ENCODE measurements at regions not wholly inside any gene's neighbourhood (a gene's known extent, or its start where the extent isn't known, plus 50 kb on each side); places are given as distances from the start of the nearest gene placed in this dataset.

- H3K4me1 ChIP-seq (ENCODE audit: low read length): peaks cover 98% of the 10 kb centered on the region
- H3K27me3 ChIP-seq (ENCODE audit: low read depth, low read length): no peaks in the 10 kb centered on the region
- H3K36me3 ChIP-seq (replicated peaks; ENCODE audit: low read depth, low read length): peaks cover 9% of the 10 kb centered on the region
- peaks cover 3% of the 10 kb centered on the region; the same call in 1 of the 2 replicates for H3K9me3 ChIP-seq (ENCODE audit: insufficient read depth, low read length)
- H4K20me1 ChIP-seq (ENCODE audit: insufficient read depth, low read length): no peaks in the 10 kb centered on the region
- peak overlapping the region; percentile 98 for H3K9ac ChIP-seq (ENCODE audit: low read length)
- H3K79me2 ChIP-seq (ENCODE audit: low read length): peaks cover 10% of the 10 kb centered on the region
- TF ChIP-seq CTCF (IDR thresholded peaks at IDR 0.05; ENCODE audit: low read depth, low read length) (no peak), EZH2phosphoT487 (IDR thresholded peaks at IDR 0.05; ENCODE audit: low read depth) (no peak)
- H3K4me3 ChIP-seq (ENCODE audit: low read length): peak overlapping the region; percentile 66
- H3K27ac ChIP-seq (ENCODE audit: low read length): peak overlapping the region; percentile 100
- no peak overlapping the region for H2AFZ ChIP-seq (ENCODE audit: low read depth, low read length)
- peak overlapping the region; percentile 88 for H3K4me2 ChIP-seq (ENCODE audit: low read length)
These were observed 73.2 kb upstream of the DUSP22 start for GRCh38 chr6:219019-219570.

- no peak for TF ChIP-seq EZH2phosphoT487 (IDR thresholded peaks at IDR 0.05; ENCODE audit: low read depth)
- TF ChIP-seq CTCF (IDR thresholded peaks at IDR 0.05; ENCODE audit: low read depth, low read length): no peak
- H3K79me2 ChIP-seq (ENCODE audit: low read length): peaks cover 16% of the 10 kb centered on the region
- no peaks in the 10 kb centered on the region for H3K9me3 ChIP-seq (ENCODE audit: insufficient read depth, low read length)
- H3K4me2 ChIP-seq (ENCODE audit: low read length): peak overlapping the region; percentile 88
- peaks cover 3% of the 10 kb centered on the region for H3K36me3 ChIP-seq (replicated peaks; ENCODE audit: low read depth, low read length)
- peaks cover 99% of the 10 kb centered on the region for H3K4me1 ChIP-seq (ENCODE audit: low read length)
- no peaks in the 10 kb centered on the region for H3K27me3 ChIP-seq (ENCODE audit: low read depth, low read length)
- peak overlapping the region; percentile 98 for H3K9ac ChIP-seq (ENCODE audit: low read length)
- H4K20me1 ChIP-seq (ENCODE audit: insufficient read depth, low read length): no peaks in the 10 kb centered on the region
- H3K4me3 ChIP-seq (ENCODE audit: low read length): peak overlapping the region; percentile 66
- H3K27ac ChIP-seq (ENCODE audit: low read length): peak overlapping the region; percentile 100
- H2AFZ ChIP-seq (ENCODE audit: low read depth, low read length): no peak overlapping the region
These were observed 72.6 kb upstream of the DUSP22 start for GRCh38 chr6:219641-220198.

GRCh38 chr6:220312-220711, 72.0 kb upstream of the DUSP22 start:
- Histone ChIP-seq H3K4me1 (ENCODE audit: low read length) (peaks cover 99% of the 10 kb centered on the region), H4K20me1 (ENCODE audit: insufficient read depth, low read length) (no peaks in the 10 kb centered on the region), H3K36me3 (replicated peaks; ENCODE audit: low read depth, low read length) (no peaks in the 10 kb centered on the region), H3K4me3 (ENCODE audit: low read length) (peak overlapping the region; percentile 66), H3K9me3 (ENCODE audit: insufficient read depth, low read length) (no peaks in the 10 kb centered on the region), H3K27ac (ENCODE audit: low read length) (peak overlapping the region; percentile 100), H3K79me2 (ENCODE audit: low read length) (peaks cover 20% of the 10 kb centered on the region), H3K9ac (ENCODE audit: low read length) (peak overlapping the region; percentile 98), H3K27me3 (ENCODE audit: low read depth, low read length) (no peaks in the 10 kb centered on the region), H3K4me2 (ENCODE audit: low read length) (peak overlapping the region; percentile 88), H2AFZ (ENCODE audit: low read depth, low read length) (no peak overlapping the region)
- TF ChIP-seq CTCF (IDR thresholded peaks at IDR 0.05; ENCODE audit: low read depth, low read length): no peak
- TF ChIP-seq EZH2phosphoT487 (IDR thresholded peaks at IDR 0.05; ENCODE audit: low read depth): no peak

GRCh38 chr6:220721-221475, 71.4 kb upstream of the DUSP22 start:
- Histone ChIP-seq H3K9ac (ENCODE audit: low read length) (peak overlapping the region; percentile 98), H3K4me3 (ENCODE audit: low read length) (peak overlapping the region; percentile 66), H3K4me2 (ENCODE audit: low read length) (peak overlapping the region; percentile 88), H3K79me2 (ENCODE audit: low read length) (peaks cover 22% of the 10 kb centered on the region), H3K27ac (ENCODE audit: low read length) (peak overlapping the region; percentile 100), H2AFZ (ENCODE audit: low read depth, low read length) (no peak overlapping the region), H3K36me3 (replicated peaks; ENCODE audit: low read depth, low read length) (no peaks in the 10 kb centered on the region), H3K9me3 (ENCODE audit: insufficient read depth, low read length) (no peaks in the 10 kb centered on the region), H4K20me1 (ENCODE audit: insufficient read depth, low read length) (no peaks in the 10 kb centered on the region), H3K4me1 (ENCODE audit: low read length) (peaks cover 99% of the 10 kb centered on the region), H3K27me3 (ENCODE audit: low read depth, low read length) (no peaks in the 10 kb centered on the region)
- no peak for TF ChIP-seq CTCF (IDR thresholded peaks at IDR 0.05; ENCODE audit: low read depth, low read length)
- no peak for TF ChIP-seq EZH2phosphoT487 (IDR thresholded peaks at IDR 0.05; ENCODE audit: low read depth)
